BE2C (cell line): ENCODE measurements at regions not wholly inside any gene's neighbourhood (a gene's known extent, or its start where the extent isn't known, plus 50 kb on each side); places are given as distances from the start of the nearest gene placed in this dataset.

Experiments
- DNase-seq: peaks from one replicate; pipeline ENCODE4 v3.0.0-alpha.2; 2020
- H3K27me3 ChIP-seq: fragments of 250-450 bp; sonication (Bioruptor Pico); 2 replicates; pipeline ENCODE4 v1.5.1; 2020; ENCODE audit warnings: mild to moderate bottlenecking
- H3K36me3 ChIP-seq: fragments of 250-450 bp; sonication (Bioruptor Pico); 2 replicates; pipeline ENCODE4 v1.5.1; 2020; ENCODE audit warnings: mild to moderate bottlenecking
- H3K4me1 ChIP-seq: fragments of 250-450 bp; sonication (Bioruptor Pico); 2 replicates; pipeline ENCODE4 v1.5.1; 2020
- H3K4me3 ChIP-seq: 2 replicates; pipeline ENCODE4 v1.5.1; 2011; ENCODE audit warnings: low read depth, low read length
- H3K9me3 ChIP-seq: fragments of 250-450 bp; sonication (Bioruptor Pico); 2 replicates; pipeline ENCODE4 v1.5.1; 2020
- TF ChIP-seq, protein P1 (sequence below): IDR thresholded peaks from 2 replicates; pipeline ENCODE4 v1.5.1; 2012; ENCODE audit warnings: mild to moderate bottlenecking, low read depth, low read length

DNA sequence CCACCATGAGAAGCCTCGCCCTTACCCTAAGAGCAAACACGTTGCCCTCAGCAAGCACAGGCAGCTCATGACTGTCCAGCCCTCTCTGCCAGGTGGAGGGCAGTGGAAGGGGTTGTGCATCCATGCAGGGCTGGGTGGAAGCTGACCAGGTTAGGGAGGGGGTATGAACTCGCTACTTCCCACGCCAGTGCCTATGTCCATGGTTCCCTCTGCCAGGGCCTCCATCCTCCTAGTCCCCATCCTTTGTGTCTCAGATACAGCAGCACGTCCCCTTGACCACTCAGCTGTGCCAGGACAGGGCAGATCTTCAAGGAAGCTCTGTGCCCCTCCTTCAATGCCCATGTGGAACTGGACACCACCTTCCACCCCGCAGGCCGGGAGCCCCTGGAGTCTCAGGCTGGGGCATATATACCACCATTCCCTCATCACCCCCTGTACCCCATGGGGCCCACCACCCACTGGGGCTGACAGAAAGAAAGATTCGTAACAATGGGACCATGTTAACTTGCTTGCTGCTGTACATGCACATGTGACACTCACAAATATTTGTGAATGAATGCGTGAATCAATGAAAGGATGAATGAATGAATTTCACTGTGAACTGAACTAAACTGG lies 90.7 kb downstream of the ANKRD60 start:
- no peaks in the 10 kb centered on the region for H3K36me3 ChIP-seq
- no peaks in the 10 kb centered on the region for H3K27me3 ChIP-seq
- no peak for DNase-seq
- no peak overlapping the region for H3K4me3 ChIP-seq
- H3K9me3 ChIP-seq, result no peaks in the 10 kb centered on the region; the same call in 1 of the 2 replicates
- TF ChIP-seq, protein P1, sequence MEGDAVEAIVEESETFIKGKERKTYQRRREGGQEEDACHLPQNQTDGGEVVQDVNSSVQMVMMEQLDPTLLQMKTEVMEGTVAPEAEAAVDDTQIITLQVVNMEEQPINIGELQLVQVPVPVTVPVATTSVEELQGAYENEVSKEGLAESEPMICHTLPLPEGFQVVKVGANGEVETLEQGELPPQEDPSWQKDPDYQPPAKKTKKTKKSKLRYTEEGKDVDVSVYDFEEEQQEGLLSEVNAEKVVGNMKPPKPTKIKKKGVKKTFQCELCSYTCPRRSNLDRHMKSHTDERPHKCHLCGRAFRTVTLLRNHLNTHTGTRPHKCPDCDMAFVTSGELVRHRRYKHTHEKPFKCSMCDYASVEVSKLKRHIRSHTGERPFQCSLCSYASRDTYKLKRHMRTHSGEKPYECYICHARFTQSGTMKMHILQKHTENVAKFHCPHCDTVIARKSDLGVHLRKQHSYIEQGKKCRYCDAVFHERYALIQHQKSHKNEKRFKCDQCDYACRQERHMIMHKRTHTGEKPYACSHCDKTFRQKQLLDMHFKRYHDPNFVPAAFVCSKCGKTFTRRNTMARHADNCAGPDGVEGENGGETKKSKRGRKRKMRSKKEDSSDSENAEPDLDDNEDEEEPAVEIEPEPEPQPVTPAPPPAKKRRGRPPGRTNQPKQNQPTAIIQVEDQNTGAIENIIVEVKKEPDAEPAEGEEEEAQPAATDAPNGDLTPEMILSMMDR, result no peak
- H3K4me1 ChIP-seq, result no peaks in the 10 kb centered on the region; the same call in 1 of the 2 replicates

DNA sequence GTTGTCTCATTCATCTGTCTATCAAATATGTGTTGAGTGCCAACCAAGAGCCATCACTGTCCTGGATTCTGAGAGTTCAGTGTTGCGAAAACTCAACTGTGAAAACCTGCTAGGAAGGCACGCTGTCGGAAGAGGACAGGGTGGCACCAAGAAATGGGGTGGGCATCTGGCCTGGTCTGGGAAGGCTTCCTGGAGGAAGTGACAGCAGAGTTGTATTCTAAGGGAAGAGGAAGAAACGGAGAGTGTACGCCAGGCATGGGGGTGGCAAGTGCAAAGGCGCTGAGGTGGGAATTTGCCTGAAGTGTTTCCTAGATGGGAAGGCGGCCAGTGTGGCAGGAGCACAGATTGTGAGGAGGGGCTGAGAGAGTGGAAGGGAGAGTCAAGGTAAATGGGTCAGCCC lies 91.2 kb downstream of the ANKRD60 start:
- Histone ChIP-seq H3K4me3 (no peak overlapping the region), H3K36me3 (no peaks in the 10 kb centered on the region), H3K4me1 (no peaks in the 10 kb centered on the region; the same call in 1 of the 2 replicates), H3K27me3 (no peaks in the 10 kb centered on the region), H3K9me3 (no peaks in the 10 kb centered on the region; the same call in 1 of the 2 replicates)
- TF ChIP-seq, protein P1, result no peak
- no peak for DNase-seq

DNA sequence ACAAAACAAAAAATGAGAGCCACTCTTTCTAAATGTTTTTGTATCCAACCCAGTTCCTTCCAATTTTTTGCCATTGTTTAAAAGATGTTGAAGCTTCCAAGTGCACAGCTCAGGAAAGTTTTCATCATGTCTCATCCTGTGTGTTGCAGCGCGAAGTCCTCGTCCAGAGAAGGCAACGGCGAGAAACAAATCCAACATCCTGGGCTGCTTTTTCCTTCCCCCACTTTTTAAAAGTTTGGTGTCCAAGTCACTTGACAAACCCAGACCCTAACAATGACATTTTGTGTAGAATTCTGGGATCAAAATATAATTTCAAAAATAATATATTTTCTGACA lies 92.3 kb downstream of the ANKRD60 start:
- Histone ChIP-seq H3K36me3 (no peaks in the 10 kb centered on the region), H3K4me1 (peaks cover 5% of the 10 kb centered on the region; the same call in 1 of the 2 replicates), H3K4me3 (no peak overlapping the region), H3K9me3 (no peaks in the 10 kb centered on the region; the same call in 1 of the 2 replicates), H3K27me3 (no peaks in the 10 kb centered on the region)
- TF ChIP-seq, protein P1, result no peak
- DNase-seq, result no peak

DNA sequence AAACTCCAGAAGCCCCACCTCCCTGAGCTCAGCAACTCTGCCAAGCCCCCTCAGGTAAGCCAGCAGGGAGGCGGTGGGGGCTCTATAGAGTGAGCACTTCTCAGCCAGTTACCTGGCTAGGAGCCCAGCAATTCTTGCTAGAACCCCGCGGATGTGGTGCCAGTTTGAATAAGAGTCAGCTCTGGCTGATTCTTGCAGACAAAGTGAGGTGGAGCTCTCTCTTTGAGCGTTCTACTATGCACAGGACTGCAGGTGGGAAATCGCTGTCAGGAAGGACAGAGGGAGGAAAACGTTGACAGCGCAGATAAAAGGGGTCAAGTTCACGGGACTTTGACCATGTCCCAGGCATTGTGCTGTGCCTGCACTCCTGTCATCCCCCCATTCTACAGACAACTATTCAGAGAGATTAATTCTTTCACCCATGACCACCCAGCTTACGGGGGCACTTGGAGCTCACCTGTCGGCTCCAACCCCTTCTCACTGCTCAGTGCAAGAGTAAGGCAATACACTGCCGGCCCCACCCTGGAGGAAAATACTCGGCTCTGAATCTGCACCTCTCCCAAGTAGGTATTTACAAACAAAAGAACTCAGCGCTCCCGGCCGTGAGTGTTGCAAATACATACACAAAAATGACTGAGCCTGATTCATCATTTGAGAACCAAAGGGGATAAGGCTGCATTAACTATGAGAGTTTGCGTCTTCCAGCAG lies 92.9 kb downstream of the ANKRD60 start:
- Histone ChIP-seq H3K4me1 (peaks cover 5% of the 10 kb centered on the region; the same call in 1 of the 2 replicates), H3K4me3 (no peak overlapping the region), H3K27me3 (no peaks in the 10 kb centered on the region), H3K9me3 (no peaks in the 10 kb centered on the region; the same call in 1 of the 2 replicates), H3K36me3 (no peaks in the 10 kb centered on the region)
- TF ChIP-seq, protein P1, result no peak
- no peak for DNase-seq

DNA sequence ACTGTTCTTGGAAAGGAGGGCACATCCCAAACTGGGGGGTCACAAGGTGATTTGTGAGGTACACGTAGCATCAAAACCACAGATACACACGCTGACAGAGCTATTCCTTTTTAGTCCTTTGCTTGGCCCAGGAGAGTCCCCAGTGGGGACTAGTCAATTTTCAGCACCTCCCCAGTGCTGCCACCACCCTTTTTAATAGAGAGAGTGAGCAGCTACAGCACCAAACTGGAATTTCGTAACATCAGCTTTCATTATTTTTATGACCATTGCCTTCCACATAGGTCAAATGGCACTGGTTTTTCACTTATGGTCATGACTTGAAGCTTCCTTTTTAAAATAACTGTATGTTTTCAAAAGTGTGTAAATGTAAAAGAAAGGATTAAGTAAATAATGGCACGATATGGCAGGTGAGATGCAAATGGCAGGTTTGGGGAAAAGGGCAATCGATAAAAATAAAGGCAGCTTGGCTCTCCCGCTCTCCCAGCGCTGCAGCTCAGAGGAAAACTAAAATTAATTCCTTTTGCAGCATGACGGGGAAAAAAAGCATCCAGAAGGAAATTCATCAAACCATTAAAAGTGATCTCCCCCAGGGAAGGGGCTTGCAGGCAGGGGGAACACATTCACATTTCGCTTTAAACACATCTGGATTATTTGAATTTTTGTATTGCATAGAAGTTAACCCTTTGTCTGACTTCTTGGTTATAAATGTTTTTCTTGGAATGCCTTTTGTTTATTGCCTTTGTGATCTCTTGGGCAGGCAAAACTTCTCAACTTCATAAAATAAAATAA lies 95.2 kb downstream of the ANKRD60 start:
- no peaks in the 10 kb centered on the region for H3K9me3 ChIP-seq
- no peaks in the 10 kb centered on the region for H3K36me3 ChIP-seq
- H3K4me3 ChIP-seq, result no peak overlapping the region
- no peaks in the 10 kb centered on the region for H3K27me3 ChIP-seq
- peaks cover 5% of the 10 kb centered on the region; the same call in 1 of the 2 replicates for H3K4me1 ChIP-seq
- TF ChIP-seq, protein P1, result no peak
- DNase-seq, result no peak
